CD14-positive monocyte (primary cell): ENCODE measurements at regions not wholly inside any gene's neighbourhood (a gene's known extent, or its start where the extent isn't known, plus 50 kb on each side); places are given as distances from the start of the nearest gene placed in this dataset.

Experiments
- DNase-seq, 3 donors: peaks; one replicate each; pipeline ENCODE4 v3.0.0-alpha.2; 2011 to 2022
- H2AFZ ChIP-seq: 2 replicates; pipeline ENCODE4 v1.6.0; 2012; ENCODE audit warnings: mild to moderate bottlenecking, low read depth, low read length, inconsistent platforms; ENCODE audit not compliant: insufficient read depth, poor library complexity, severe bottlenecking
- H3K27ac ChIP-seq, 2 donors: 1 replicate in 1 of 2; 2 replicates in 1 of 2; pipeline ENCODE4 v1.5.1; 2012 to 2013; ENCODE audit warnings: low read length in 2 of 2, control low read depth in 1 of 2, inconsistent platforms in 1 of 2, low read depth in 1 of 2, mild to moderate bottlenecking in 1 of 2
- H3K27me3 ChIP-seq, 2 donors: one replicate each; pipeline versions ENCODE4 v1.6.0 to v1.6.1; 2011 to 2013; ENCODE audit warnings: low read length in 2 of 2; ENCODE audit not compliant: control insufficient read depth in 2 of 2, insufficient read depth in 2 of 2
- H3K36me3 ChIP-seq, 2 donors: replicated peaks in 1 of 2; 1 replicate in 1 of 2; 2 replicates in 1 of 2; pipeline versions ENCODE4 v1.5.1 to v1.6.1; 2012 to 2013; ENCODE audit warnings: low read length in 2 of 2, control low read depth in 1 of 2, inconsistent platforms in 1 of 2, mild to moderate bottlenecking in 1 of 2; ENCODE audit not compliant: insufficient read depth in 2 of 2, control insufficient read depth in 1 of 2
- H3K4me1 ChIP-seq, 2 donors: 1 replicate in 1 of 2; 2 replicates in 1 of 2; pipeline versions ENCODE4 v1.5.1 to v1.6.1; 2012 to 2013; ENCODE audit warnings: low read length in 2 of 2, control low read depth in 1 of 2, inconsistent platforms in 1 of 2, mild to moderate bottlenecking in 1 of 2, moderate library complexity in 1 of 2; ENCODE audit not compliant: insufficient read depth in 2 of 2, control insufficient read depth in 1 of 2
- H3K4me2 ChIP-seq: replicated peaks from 2 replicates; pipeline ENCODE3; 2012; ENCODE audit warnings: low read length, moderate library complexity, mild to moderate bottlenecking; ENCODE audit not compliant: poor library complexity, severe bottlenecking; ENCODE audit errors: extremely low read depth
- H3K4me3 ChIP-seq, 3 experiments: fragments of 200-600 bp in 1 of 3; sonication (generic) in 1 of 3; replicated peaks in 1 of 3; 1 replicate in 2 of 3; 2 replicates in 1 of 3; pipeline ENCODE4 v1.5.1; 2011 to 2013; ENCODE audit warnings: low read length in 3 of 3, mild to moderate bottlenecking in 3 of 3, control low read depth in 2 of 3, low read depth in 2 of 3, inconsistent platforms in 1 of 3, moderate library complexity in 1 of 3
- H3K79me2 ChIP-seq: 2 replicates; pipeline ENCODE4 v1.6.0; 2012; ENCODE audit warnings: mild to moderate bottlenecking, control low read depth, inconsistent platforms, low read length, moderate library complexity; ENCODE audit not compliant: insufficient read depth
- H3K9ac ChIP-seq: 2 replicates; pipeline ENCODE4 v1.6.0; 2017; ENCODE audit warnings: low read length, mild to moderate bottlenecking; ENCODE audit not compliant: insufficient read depth, poor library complexity, severe bottlenecking
- H3K9me3 ChIP-seq, 2 donors: replicated peaks in 1 of 2; 1 replicate in 1 of 2; 2 replicates in 1 of 2; pipeline versions ENCODE4 v1.5.1 to v1.6.1; 2012 to 2013; ENCODE audit warnings: low read length in 2 of 2, control low read depth in 1 of 2; ENCODE audit not compliant: control insufficient read depth in 1 of 2, insufficient read depth in 1 of 2
- H4K20me1 ChIP-seq: 2 replicates; pipeline ENCODE4 v1.6.0; 2012; ENCODE audit warnings: mild to moderate bottlenecking, low read length, control low read depth, moderate library complexity; ENCODE audit not compliant: insufficient read depth
- H3K27ac Mint-ChIP-seq, 7 donors: one replicate each; pipeline ENCODE4 v1.8.0; 2020; ENCODE audit warnings: mild to moderate bottlenecking in 7 of 7, mixed read lengths in 7 of 7, moderate library complexity in 6 of 7, inconsistent platforms in 2 of 7
- H3K27me3 Mint-ChIP-seq, 3 donors: one replicate each; pipeline ENCODE4 v1.8.0; 2021 to 2022; ENCODE audit warnings: low read depth in 3 of 3, mild to moderate bottlenecking in 3 of 3, mixed read lengths in 3 of 3, moderate library complexity in 3 of 3, inconsistent platforms in 1 of 3
- H3K36me3 Mint-ChIP-seq, 2 donors: one replicate each; pipeline ENCODE4 v1.8.0; 2020; ENCODE audit warnings: mixed read lengths in 2 of 2, inconsistent platforms in 1 of 2, mild to moderate bottlenecking in 1 of 2
- H3K4me1 Mint-ChIP-seq: one replicate; pipeline ENCODE4 v1.8.0; 2020; ENCODE audit warnings: mild to moderate bottlenecking, mixed read lengths
- H3K4me3 Mint-ChIP-seq, 2 donors: one replicate each; pipeline ENCODE4 v1.8.0; 2020; ENCODE audit warnings: mild to moderate bottlenecking in 2 of 2, mixed read lengths in 2 of 2, moderate library complexity in 1 of 2
- H3K9me3 Mint-ChIP-seq, 7 donors: one replicate each; pipeline ENCODE4 v1.8.0; 2020 to 2022; ENCODE audit warnings: mixed read lengths in 7 of 7, mild to moderate bottlenecking in 6 of 7, moderate library complexity in 6 of 7, inconsistent platforms in 2 of 7
- CTCF ChIP-seq: fragments of 200-600 bp; IDR thresholded peaks from one replicate; pipeline ENCODE4 v1.8.0; 2022; ENCODE audit warnings: antibody characterized with exemption, mild to moderate bottlenecking
- WGBS: methylation state at CpG from one replicate; pipeline ENCODE4 v1.1.5; 2013; ENCODE audit warnings: missing lambda C conversion rate; ENCODE audit not compliant: insufficient coverage; 5-methylcytosine and 5-hydroxymethylcytosine counted together
- intact Hi-C, 2 donors: fragments of 100-400 bp; cut with micrococcal nuclease; formaldehyde crosslinking; loops; one replicate each; pipeline versions ENCODE4 v1.15.0 to v1.15.1; 2023

GRCh38 chr9:19998823-19999455, 210.1 kb upstream of the SLC24A2 start:
- H3K36me3 Mint-ChIP-seq: no peaks in the 10 kb centered on the region
- H3K9ac ChIP-seq: no peak overlapping the region
- peaks cover 0 to 10% (median 4%) of the 10 kb centered on the region in 7 donors for H3K9me3 Mint-ChIP-seq
- H3K27ac ChIP-seq: no peak overlapping the region
- H3K79me2 ChIP-seq: no peaks in the 10 kb centered on the region
- H3K4me3 ChIP-seq: no peak overlapping the region
- H4K20me1 ChIP-seq: no peaks in the 10 kb centered on the region
- no peaks in the 10 kb centered on the region for H3K4me1 Mint-ChIP-seq
- no peak overlapping the region for H3K4me2 ChIP-seq
- intact Hi-C loops: no loop called here
- H2AFZ ChIP-seq: no peak overlapping the region
- no peaks in the 10 kb centered on the region for H3K36me3 ChIP-seq
- no peak for TF ChIP-seq CTCF
- no peak for DNase-seq
- no peak overlapping the region for H3K4me3 Mint-ChIP-seq
- WGBS: no CpG with 5 or more reads among the region's 3 CpGs
- H3K27me3 Mint-ChIP-seq: no peaks in the 10 kb centered on the region
- H3K27ac Mint-ChIP-seq: no peak overlapping the region
- H3K4me1 ChIP-seq: no peaks in the 10 kb centered on the region
- no peaks in the 10 kb centered on the region for H3K27me3 ChIP-seq
- peaks cover 0 to 3% of the 10 kb centered on the region in 2 donors for H3K9me3 ChIP-seq

GRCh38 chr9:19998153-19998552, 209.3 kb upstream of the SLC24A2 start:
- 57% methylated on average over 2 of the region's 2 CpGs for WGBS
- Mint-ChIP-seq H3K27ac (peak overlapping the region in 1 of 7 donors; percentile 38), H3K4me3 (no peak overlapping the region), H3K9me3 (peaks cover 0 to 10% (median 4%) of the 10 kb centered on the region in 7 donors), H3K4me1 (no peaks in the 10 kb centered on the region), H3K36me3 (no peaks in the 10 kb centered on the region), H3K27me3 (no peaks in the 10 kb centered on the region)
- Histone ChIP-seq H3K4me1 (no peaks in the 10 kb centered on the region), H3K4me3 (no peak overlapping the region), H3K79me2 (no peaks in the 10 kb centered on the region), H4K20me1 (no peaks in the 10 kb centered on the region), H3K27ac (no peak overlapping the region), H3K9ac (no peak overlapping the region), H3K36me3 (no peaks in the 10 kb centered on the region), H2AFZ (peak overlapping the region; percentile 36), H3K4me2 (no peak overlapping the region), H3K27me3 (no peaks in the 10 kb centered on the region), H3K9me3 (peaks cover 0 to 3% of the 10 kb centered on the region in 2 donors)
- TF ChIP-seq CTCF: no peak
- intact Hi-C loops: no loop called here
- no peak for DNase-seq
